ENCODE measurements at regions not wholly inside any gene's neighbourhood (a gene's known extent, or its start where the extent isn't known, plus 50 kb on each side); places are given as distances from the start of the nearest gene placed in this dataset.

DNA sequence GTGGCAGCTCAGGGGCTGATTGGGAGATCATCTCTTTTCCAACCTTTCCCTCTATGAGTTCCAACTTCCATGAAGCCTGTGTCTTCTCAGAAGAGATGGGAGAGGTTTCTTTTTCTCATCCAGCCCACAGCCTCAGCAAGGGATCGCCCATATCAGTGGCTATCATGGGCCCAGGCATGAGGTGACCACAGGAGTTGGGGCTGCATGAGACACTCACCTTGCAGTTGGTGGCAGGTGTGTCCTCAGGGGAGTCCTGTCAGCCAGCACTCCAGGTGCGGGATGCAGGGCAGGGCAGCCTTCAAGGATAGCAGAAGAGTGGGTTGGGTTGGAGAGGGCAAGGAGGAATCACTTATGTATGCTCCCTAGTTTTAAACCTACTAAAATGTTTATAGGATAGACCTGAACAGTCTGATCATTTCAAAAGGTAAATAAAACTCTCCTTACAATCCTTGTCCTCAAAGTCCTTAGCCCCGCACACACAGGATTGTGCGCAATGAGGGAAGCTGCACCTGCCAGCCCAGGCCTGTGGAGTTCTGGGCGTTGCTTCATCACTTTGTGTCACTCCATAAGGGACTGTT, 811.1 kb downstream of the KCNJ18 start:
- Histone ChIP-seq H3K27ac (ENCODE audit: low read depth, low read length, poor library complexity, severe bottlenecking) (no peak overlapping the region), H3K27me3 (replicated peaks; ENCODE audit: insufficient read depth, low read depth, low read length, poor library complexity) (no peaks in the 10 kb centered on the region), H3K36me3 (ENCODE audit: insufficient read depth, low read length, poor library complexity, severe bottlenecking) (no peaks in the 10 kb centered on the region), H3K4me3 (ENCODE audit: low read depth, low read length, poor library complexity, severe bottlenecking) (no peak overlapping the region), H3K9me3 (ENCODE audit: low read depth, low read length, poor library complexity, severe bottlenecking) (peaks cover 3% of the 10 kb centered on the region), H3K4me1 (ENCODE audit: insufficient read depth, low read length, poor library complexity, severe bottlenecking) (no peaks in the 10 kb centered on the region)
- DNase-seq (ENCODE audit: low spot score), result no peak
- no TSS peak for BruUV-seq (replicated peaks)
- intact Hi-C loops (cut with micrococcal nuclease; ENCODE audit: unreplicated experiment), result no loop called here
- ChIA-PET CTCF (no interaction called here), POLR2A (ENCODE audit: low non-redundant PET) (no interaction called here)
- TF ChIP-seq EZH2 (IDR thresholded peaks at IDR 0.05; ENCODE audit: borderline replicate concordance, low read depth, low read length, poor library complexity, severe bottlenecking), result no peak
- TF ChIP-seq, protein P1, sequence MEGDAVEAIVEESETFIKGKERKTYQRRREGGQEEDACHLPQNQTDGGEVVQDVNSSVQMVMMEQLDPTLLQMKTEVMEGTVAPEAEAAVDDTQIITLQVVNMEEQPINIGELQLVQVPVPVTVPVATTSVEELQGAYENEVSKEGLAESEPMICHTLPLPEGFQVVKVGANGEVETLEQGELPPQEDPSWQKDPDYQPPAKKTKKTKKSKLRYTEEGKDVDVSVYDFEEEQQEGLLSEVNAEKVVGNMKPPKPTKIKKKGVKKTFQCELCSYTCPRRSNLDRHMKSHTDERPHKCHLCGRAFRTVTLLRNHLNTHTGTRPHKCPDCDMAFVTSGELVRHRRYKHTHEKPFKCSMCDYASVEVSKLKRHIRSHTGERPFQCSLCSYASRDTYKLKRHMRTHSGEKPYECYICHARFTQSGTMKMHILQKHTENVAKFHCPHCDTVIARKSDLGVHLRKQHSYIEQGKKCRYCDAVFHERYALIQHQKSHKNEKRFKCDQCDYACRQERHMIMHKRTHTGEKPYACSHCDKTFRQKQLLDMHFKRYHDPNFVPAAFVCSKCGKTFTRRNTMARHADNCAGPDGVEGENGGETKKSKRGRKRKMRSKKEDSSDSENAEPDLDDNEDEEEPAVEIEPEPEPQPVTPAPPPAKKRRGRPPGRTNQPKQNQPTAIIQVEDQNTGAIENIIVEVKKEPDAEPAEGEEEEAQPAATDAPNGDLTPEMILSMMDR (conservative IDR thresholded peaks at IDR 0.05; ENCODE audit: low read depth, low read length), result no peak

DNA sequence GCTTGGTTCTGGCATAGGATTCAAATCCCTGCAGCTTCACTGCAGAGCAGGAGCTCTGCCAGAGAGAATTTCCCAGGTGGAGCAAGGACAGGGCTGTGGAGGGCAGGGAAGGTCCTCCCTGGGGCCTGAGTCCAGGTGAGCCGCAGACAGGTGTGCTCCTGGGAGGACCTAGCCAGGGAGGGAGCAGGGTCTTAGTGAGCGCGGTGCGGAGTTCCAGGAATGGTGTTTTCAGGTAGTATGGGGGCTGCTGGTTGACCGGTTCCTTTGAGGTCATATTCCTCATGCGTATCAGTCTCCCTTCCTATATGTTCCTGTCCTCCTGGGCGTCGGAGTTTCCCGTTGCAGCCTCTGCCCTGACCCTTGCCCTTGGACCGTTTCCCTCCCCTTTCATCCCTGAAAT, 813.3 kb downstream of the KCNJ18 start:
- intact Hi-C loops (cut with micrococcal nuclease; ENCODE audit: unreplicated experiment), result no loop called here
- TF ChIP-seq, protein P1 (conservative IDR thresholded peaks at IDR 0.05; ENCODE audit: low read depth, low read length), result no peak
- no peak for TF ChIP-seq EZH2 (IDR thresholded peaks at IDR 0.05; ENCODE audit: borderline replicate concordance, low read depth, low read length, poor library complexity, severe bottlenecking)
- no peak for DNase-seq (ENCODE audit: low spot score)
- Histone ChIP-seq H3K4me3 (ENCODE audit: low read depth, low read length, poor library complexity, severe bottlenecking) (no peak overlapping the region), H3K9me3 (ENCODE audit: low read depth, low read length, poor library complexity, severe bottlenecking) (peaks cover 3% of the 10 kb centered on the region), H3K27ac (ENCODE audit: low read depth, low read length, poor library complexity, severe bottlenecking) (no peak overlapping the region), H3K4me1 (ENCODE audit: insufficient read depth, low read length, poor library complexity, severe bottlenecking) (no peaks in the 10 kb centered on the region), H3K36me3 (ENCODE audit: insufficient read depth, low read length, poor library complexity, severe bottlenecking) (no peaks in the 10 kb centered on the region), H3K27me3 (replicated peaks; ENCODE audit: insufficient read depth, low read depth, low read length, poor library complexity) (no peaks in the 10 kb centered on the region)
- ChIA-PET POLR2A (ENCODE audit: low non-redundant PET) (no interaction called here), CTCF (no interaction called here)
- no TSS peak for BruUV-seq (replicated peaks)

DNA sequence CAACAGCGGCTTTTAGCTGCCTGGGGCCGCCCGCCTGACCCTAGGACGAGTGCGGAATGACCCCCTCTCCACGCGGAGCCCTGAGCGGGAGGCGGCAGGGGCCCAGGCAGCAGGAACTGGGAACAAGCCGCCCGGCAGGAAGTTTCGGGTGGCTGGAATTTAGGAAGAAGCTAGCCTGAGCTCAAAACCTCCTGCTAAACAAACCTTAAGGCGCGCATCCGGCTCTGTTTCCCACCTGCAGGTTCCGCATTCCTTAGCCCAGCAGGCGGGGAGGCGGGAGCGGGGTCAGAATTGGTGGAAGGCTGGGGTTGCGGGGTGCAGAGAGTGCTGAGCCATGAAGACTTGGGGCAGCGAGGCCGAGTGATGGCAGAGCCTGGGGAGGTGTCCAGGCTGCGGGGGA, 813.9 kb downstream of the KCNJ18 start:
- H3K4me1 ChIP-seq (ENCODE audit: insufficient read depth, low read length, poor library complexity, severe bottlenecking), result no peaks in the 10 kb centered on the region
- BruUV-seq (replicated peaks), result no TSS peak
- CTCF ChIA-PET, result no interaction called here
- H3K27me3 ChIP-seq (replicated peaks; ENCODE audit: insufficient read depth, low read depth, low read length, poor library complexity), result no peaks in the 10 kb centered on the region
- peaks cover 3% of the 10 kb centered on the region for H3K9me3 ChIP-seq (ENCODE audit: low read depth, low read length, poor library complexity, severe bottlenecking)
- no peak overlapping the region for H3K4me3 ChIP-seq (ENCODE audit: low read depth, low read length, poor library complexity, severe bottlenecking)
- TF ChIP-seq EZH2 (IDR thresholded peaks at IDR 0.05; ENCODE audit: borderline replicate concordance, low read depth, low read length, poor library complexity, severe bottlenecking), result no peak
- TF ChIP-seq, protein P1 (conservative IDR thresholded peaks at IDR 0.05; ENCODE audit: low read depth, low read length), result no peak
- H3K36me3 ChIP-seq (ENCODE audit: insufficient read depth, low read length, poor library complexity, severe bottlenecking), result no peaks in the 10 kb centered on the region
- POLR2A ChIA-PET (ENCODE audit: low non-redundant PET), result no interaction called here
- DNase-seq (ENCODE audit: low spot score), result no peak
- H3K27ac ChIP-seq (ENCODE audit: low read depth, low read length, poor library complexity, severe bottlenecking), result no peak overlapping the region
- intact Hi-C loops (cut with micrococcal nuclease; ENCODE audit: unreplicated experiment), result no loop called here

All from A673 (cell line).